ENCODE measurements at regions not wholly inside any gene's neighbourhood (a gene's known extent, or its start where the extent isn't known, plus 50 kb on each side); places are given as distances from the start of the nearest gene placed in this dataset.

DNA sequence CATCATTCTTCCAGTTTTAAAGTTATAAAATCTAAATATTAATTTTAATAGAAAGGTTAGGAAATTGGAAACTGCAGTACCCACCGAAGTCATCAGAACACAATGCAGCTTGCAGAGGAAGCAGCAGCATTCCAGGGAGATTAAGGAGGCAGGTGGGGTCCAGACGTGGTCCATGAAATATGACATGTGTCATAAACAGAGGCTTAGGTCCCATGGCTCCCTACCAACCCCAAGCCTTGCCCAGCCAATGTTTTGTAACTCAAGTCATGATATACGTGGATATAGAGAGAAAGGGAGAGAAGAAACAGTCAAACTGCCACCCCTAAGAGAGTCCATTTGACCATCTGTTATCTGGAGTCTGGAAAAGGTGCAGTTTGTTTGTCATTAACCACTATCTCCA is 670.0 kb downstream of the TOX3 start:
- Histone ChIP-seq H3K27ac (no peak overlapping the region), H3K4me3 (no peak overlapping the region), H3K27me3 (no peaks in the 10 kb centered on the region), H3K4me1 (no peaks in the 10 kb centered on the region), H3K9me3 (no peaks in the 10 kb centered on the region), H3K36me3 (no peaks in the 10 kb centered on the region)
- intact Hi-C loops (cut with DNase I): no loop called here
- no peak for ATAC-seq
- TF ChIP-seq, protein P1, sequence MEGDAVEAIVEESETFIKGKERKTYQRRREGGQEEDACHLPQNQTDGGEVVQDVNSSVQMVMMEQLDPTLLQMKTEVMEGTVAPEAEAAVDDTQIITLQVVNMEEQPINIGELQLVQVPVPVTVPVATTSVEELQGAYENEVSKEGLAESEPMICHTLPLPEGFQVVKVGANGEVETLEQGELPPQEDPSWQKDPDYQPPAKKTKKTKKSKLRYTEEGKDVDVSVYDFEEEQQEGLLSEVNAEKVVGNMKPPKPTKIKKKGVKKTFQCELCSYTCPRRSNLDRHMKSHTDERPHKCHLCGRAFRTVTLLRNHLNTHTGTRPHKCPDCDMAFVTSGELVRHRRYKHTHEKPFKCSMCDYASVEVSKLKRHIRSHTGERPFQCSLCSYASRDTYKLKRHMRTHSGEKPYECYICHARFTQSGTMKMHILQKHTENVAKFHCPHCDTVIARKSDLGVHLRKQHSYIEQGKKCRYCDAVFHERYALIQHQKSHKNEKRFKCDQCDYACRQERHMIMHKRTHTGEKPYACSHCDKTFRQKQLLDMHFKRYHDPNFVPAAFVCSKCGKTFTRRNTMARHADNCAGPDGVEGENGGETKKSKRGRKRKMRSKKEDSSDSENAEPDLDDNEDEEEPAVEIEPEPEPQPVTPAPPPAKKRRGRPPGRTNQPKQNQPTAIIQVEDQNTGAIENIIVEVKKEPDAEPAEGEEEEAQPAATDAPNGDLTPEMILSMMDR (IDR thresholded peaks at IDR 0.05): no peak
- no peak for DNase-seq

DNA sequence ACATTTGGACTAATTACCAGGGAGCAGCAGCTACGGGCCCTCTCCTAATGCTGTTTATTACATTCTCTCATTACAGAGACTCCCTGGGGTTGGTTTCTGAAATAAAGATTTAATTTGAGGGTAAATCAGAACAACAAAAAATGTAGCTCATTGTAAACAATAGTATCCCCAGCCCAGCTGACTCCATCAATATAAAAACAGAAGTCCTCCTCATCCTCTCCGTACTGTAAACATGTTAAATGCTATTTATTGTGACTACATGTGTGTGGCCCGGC is 670.4 kb downstream of the TOX3 start:
- H3K27ac ChIP-seq: no peak overlapping the region
- no peaks in the 10 kb centered on the region for H3K27me3 ChIP-seq
- no peaks in the 10 kb centered on the region for H3K36me3 ChIP-seq
- H3K9me3 ChIP-seq: no peaks in the 10 kb centered on the region
- H3K4me1 ChIP-seq: no peaks in the 10 kb centered on the region
- TF ChIP-seq, protein P1 (IDR thresholded peaks at IDR 0.05): no peak
- intact Hi-C loops (cut with DNase I): no loop called here
- ATAC-seq (no peak), DNase-seq (no peak)
- no peak overlapping the region for H3K4me3 ChIP-seq

- intact Hi-C loops (cut with DNase I): no loop called here
- ATAC-seq (no peak), DNase-seq (no peak)
Observed at GRCh38 chr16:51875834-51876600, 670.9 kb downstream of the TOX3 start.

DNA sequence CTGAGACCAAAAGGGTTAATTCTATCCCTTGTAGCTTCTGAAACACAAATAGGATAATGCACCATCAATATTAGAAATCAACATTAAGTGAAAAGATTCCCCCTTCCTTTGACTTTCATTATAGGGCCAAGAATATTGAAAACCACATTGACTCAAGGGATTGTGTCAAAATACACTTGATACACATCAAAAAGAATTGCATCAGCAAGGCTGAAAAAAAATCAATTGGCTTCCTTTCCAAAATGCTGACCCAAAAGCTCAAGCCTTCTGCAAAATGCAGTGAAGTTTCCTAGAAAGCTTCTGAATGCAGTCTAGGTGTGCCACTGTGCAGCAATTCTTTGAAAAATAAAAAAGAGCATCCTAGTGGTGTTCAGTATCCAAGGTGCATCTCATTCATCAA is 674.4 kb downstream of the TOX3 start:
- DNase-seq (no peak), ATAC-seq (no peak)
- TF ChIP-seq, protein P1 (IDR thresholded peaks at IDR 0.05): no peak
- H3K36me3 ChIP-seq: no peaks in the 10 kb centered on the region
- H3K4me1 ChIP-seq: no peaks in the 10 kb centered on the region
- H3K27ac ChIP-seq: no peak overlapping the region
- H3K9me3 ChIP-seq: no peaks in the 10 kb centered on the region
- H3K4me3 ChIP-seq: no peak overlapping the region
- no peaks in the 10 kb centered on the region for H3K27me3 ChIP-seq
- intact Hi-C loops (cut with DNase I): no loop called here

More at GRCh38 chr16:51875834-51876600, 670.9 kb downstream of the TOX3 start:
- no peak overlapping the region for H3K27ac ChIP-seq
- TF ChIP-seq, protein P1 (IDR thresholded peaks at IDR 0.05): no peak
- no peak overlapping the region for H3K4me3 ChIP-seq
- H3K9me3 ChIP-seq: no peaks in the 10 kb centered on the region
- no peaks in the 10 kb centered on the region for H3K4me1 ChIP-seq
- no peaks in the 10 kb centered on the region for H3K27me3 ChIP-seq
- no peaks in the 10 kb centered on the region for H3K36me3 ChIP-seq

DNA sequence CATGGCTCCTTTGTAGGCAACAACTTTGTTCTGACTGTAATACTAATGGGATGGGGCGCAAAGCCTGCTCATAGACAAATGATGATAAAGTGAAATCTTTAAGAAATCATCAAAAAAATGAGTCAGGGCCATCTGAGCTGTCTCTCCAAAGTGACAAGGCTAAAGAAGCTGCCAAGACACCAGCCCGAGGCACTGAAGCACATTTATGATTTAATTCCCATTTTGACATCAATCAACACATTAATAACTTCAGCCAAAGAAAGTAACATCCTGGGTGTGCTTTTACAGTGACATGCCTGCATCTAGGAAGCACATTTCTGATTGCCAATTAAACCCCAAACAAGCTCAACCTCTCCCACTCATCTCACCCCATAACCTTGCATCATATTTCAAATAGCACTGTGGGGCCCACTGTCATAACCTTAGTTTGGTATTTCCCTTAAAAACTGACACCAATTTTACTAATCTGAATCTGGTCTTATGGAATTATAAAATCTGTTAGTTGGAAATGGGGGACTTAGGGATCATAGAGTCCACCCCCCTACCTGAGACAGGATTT is 676.6 kb downstream of the TOX3 start:
- intact Hi-C loops (cut with DNase I): no loop called here
- DNase-seq (no peak), ATAC-seq (no peak)
- no peaks in the 10 kb centered on the region for H3K27me3 ChIP-seq
- H3K4me1 ChIP-seq: no peaks in the 10 kb centered on the region
- TF ChIP-seq, protein P1 (IDR thresholded peaks at IDR 0.05): no peak
- no peak overlapping the region for H3K27ac ChIP-seq
- no peaks in the 10 kb centered on the region for H3K36me3 ChIP-seq
- H3K9me3 ChIP-seq: no peaks in the 10 kb centered on the region
- no peak overlapping the region for H3K4me3 ChIP-seq
